Endothelial cell of umbilical vein (primary cell): ENCODE measurements at regions not wholly inside any gene's neighbourhood (a gene's known extent, or its start where the extent isn't known, plus 50 kb on each side); places are given as distances from the start of the nearest gene placed in this dataset.

Experiments
- BruUV-seq: library from RNA; stranded (reverse); fragments of 400-500 nt; replicated peaks from 2 replicates; lab custom pipeline; 2021; lab: Mats Ljungman, UMichigan
- CTCF ChIA-PET: fragments of 300-600, 350-600 bp; sonication (Branson Sonifier 250); formaldehyde crosslinking; loops from one replicate; lab custom pipeline; 2021; ENCODE audit warnings: antibody characterized with exemption, inconsistent platforms; lab: Charles Lee
- POLR2A ChIA-PET: fragments of 300-600, 350-600 bp; sonication (Branson Sonifier 250); formaldehyde crosslinking; loops from one replicate; lab custom pipeline; 2021; ENCODE audit warnings: antibody characterized with exemption, inconsistent platforms; lab: Charles Lee
- DNase-seq: peaks from one replicate; pipeline ENCODE4 v3.0.0-alpha.2; 2011; ENCODE audit warnings: low read depth, low spot score
- FAIRE-seq: peaks from 2 replicates; lab custom pipeline; 2011; peaks lifted over from hg19 to GRCh38; lab: Jason Lieb, UNC
- H2AFZ ChIP-seq: 2 replicates; pipeline ENCODE4 v1.6.0; 2012; ENCODE audit warnings: low read depth, low read length, control low read depth, inconsistent platforms
- H3K27ac ChIP-seq: 2 replicates; pipeline ENCODE4 v1.5.1; 2011; ENCODE audit warnings: low read depth, mild to moderate bottlenecking, control low read depth, low read length, moderate library complexity; ENCODE audit not compliant: insufficient read depth
- H3K27me3 ChIP-seq, 2 experiments: 2 replicates each; pipeline versions ENCODE4 v1.6.0 to v1.6.1; 2011; ENCODE audit warnings: low read length in 2 of 2, mixed read lengths in 1 of 2; ENCODE audit not compliant: control insufficient read depth in 2 of 2, insufficient read depth in 2 of 2
- H3K36me3 ChIP-seq, 2 experiments: 2 replicates in 1 of 2; 3 replicates in 1 of 2; pipeline ENCODE4 v1.5.1; 2011; ENCODE audit warnings: low read length in 2 of 2, mild to moderate bottlenecking in 1 of 2, moderate library complexity in 1 of 2; ENCODE audit not compliant: control insufficient read depth in 2 of 2, insufficient read depth in 2 of 2; ENCODE audit errors: extremely low read depth in 1 of 2
- H3K4me1 ChIP-seq: 3 replicates; pipeline ENCODE4 v1.5.1; 2011; ENCODE audit warnings: mild to moderate bottlenecking, low read length; ENCODE audit not compliant: control insufficient read depth, insufficient read depth; ENCODE audit errors: extremely low read depth
- H3K4me2 ChIP-seq: 2 replicates; pipeline ENCODE4 v1.6.1; 2011; ENCODE audit warnings: low read length, control low read depth, mixed read lengths; ENCODE audit not compliant: insufficient read depth
- H3K4me3 ChIP-seq, 3 experiments: fragments of 200-600 bp in 1 of 3; sonication (generic), shearing (Covaris generic) in 1 of 3; replicated peaks in 1 of 3; 2 replicates each; pipeline ENCODE4 v1.5.1; 2011 to 2016; ENCODE audit warnings: control low read depth in 3 of 3, low read length in 3 of 3, mild to moderate bottlenecking in 2 of 3, inconsistent platforms in 1 of 3, low read depth in 1 of 3, moderate library complexity in 1 of 3; ENCODE audit not compliant: insufficient read depth in 1 of 3
- H3K79me2 ChIP-seq: 2 replicates; pipeline ENCODE4 v1.6.0; 2012; ENCODE audit warnings: low read length, inconsistent platforms; ENCODE audit not compliant: control insufficient read depth, insufficient read depth
- H3K9ac ChIP-seq: replicated peaks from 2 replicates; pipeline ENCODE3; 2011; ENCODE audit warnings: low read length, control low read depth; ENCODE audit not compliant: insufficient read depth; ENCODE audit errors: extremely low read depth
- H3K9me1 ChIP-seq: replicated peaks from 3 replicates; pipeline ENCODE4 v1.6.0; 2011; ENCODE audit warnings: mild to moderate bottlenecking, low read length; ENCODE audit not compliant: control insufficient read depth, insufficient read depth; ENCODE audit errors: extremely low read depth
- H3K9me3 ChIP-seq: replicated peaks from 2 replicates; pipeline ENCODE4 v1.5.1; 2012; ENCODE audit warnings: low read length, inconsistent platforms; ENCODE audit not compliant: control insufficient read depth, insufficient read depth
- H4K20me1 ChIP-seq: replicated peaks from 2 replicates; pipeline ENCODE3; 2011; ENCODE audit warnings: mild to moderate bottlenecking, low read length; ENCODE audit not compliant: control insufficient read depth, insufficient read depth; ENCODE audit errors: extremely low read depth
- CTCF ChIP-seq, 2 donors: IDR thresholded peaks; 1 replicate in 1 of 2; 2 replicates in 1 of 2; pipeline ENCODE4 v1.5.1; 2011; ENCODE audit warnings: low read length in 2 of 2, mild to moderate bottlenecking in 2 of 2, moderate library complexity in 2 of 2, control low read depth in 1 of 2, inconsistent platforms in 1 of 2, low read depth in 1 of 2; ENCODE audit not compliant: insufficient read depth in 1 of 2; ENCODE audit errors: extremely low read depth in 1 of 2
- EZH2 ChIP-seq: IDR thresholded peaks from 2 replicates; pipeline ENCODE4 v1.6.1; 2012; ENCODE audit warnings: borderline replicate concordance, low read depth, mild to moderate bottlenecking, moderate library complexity, low read length, inconsistent platforms; ENCODE audit not compliant: severe bottlenecking
- FOS ChIP-seq: IDR thresholded peaks from 2 replicates; pipeline ENCODE4 v1.6.1; 2011; ENCODE audit warnings: mild to moderate bottlenecking, low read length, moderate library complexity, borderline replicate concordance; ENCODE audit not compliant: insufficient read depth
- GATA2 ChIP-seq: IDR thresholded peaks from 2 replicates; pipeline ENCODE4 v1.7.0; 2011; ENCODE audit warnings: low read depth, mild to moderate bottlenecking, moderate library complexity, mixed read lengths, low read length; ENCODE audit not compliant: insufficient read length, insufficient read depth
- JUN ChIP-seq: IDR thresholded peaks from 2 replicates; pipeline ENCODE4 v1.6.1; 2011; ENCODE audit warnings: borderline replicate concordance, low read depth; ENCODE audit not compliant: insufficient read length, insufficient read depth
- MAX ChIP-seq: IDR thresholded peaks from 2 replicates; pipeline ENCODE4 v1.6.1; 2011; ENCODE audit not compliant: insufficient read depth, insufficient read length
- MYC ChIP-seq: IDR thresholded peaks from one replicate; pipeline ENCODE4 v1.6.1; 2011; ENCODE audit warnings: mild to moderate bottlenecking, low read depth, low read length
- POLR2A ChIP-seq: IDR thresholded peaks from 2 replicates; pipeline ENCODE4 v1.6.1; 2012; ENCODE audit warnings: low read depth, mild to moderate bottlenecking, control low read depth, low read length
- POLR2AphosphoS5 ChIP-seq: IDR thresholded peaks from 2 replicates; pipeline ENCODE4 v1.6.1; 2012; ENCODE audit warnings: low read depth, mild to moderate bottlenecking, control low read depth, low read length, moderate library complexity; ENCODE audit not compliant: insufficient read depth
- dilution Hi-C: fragments of 300-500 bp; cut with MboI; formaldehyde crosslinking; loops from one replicate; pipeline ENCODE4 v1.15.0; 2019; ENCODE audit warnings: low sequenced_read_pairs; ENCODE audit not compliant: extremely low pct_ligation_motif_present
- intact Hi-C: fragments of 100-400 bp; cut with micrococcal nuclease; formaldehyde crosslinking; loops from one replicate; pipeline ENCODE4 v1.10.0; 2022

- H3K4me3 ChIP-seq = no peak overlapping the region
- H3K9me3 ChIP-seq = no peaks in the 10 kb centered on the region
- ChIA-PET POLR2A (no interaction called here), CTCF (no interaction called here)
- no peaks in the 10 kb centered on the region for H3K9me1 ChIP-seq
- H3K27ac ChIP-seq = no peak overlapping the region
- no peaks in the 10 kb centered on the region for H3K36me3 ChIP-seq
- H3K4me1 ChIP-seq = no peaks in the 10 kb centered on the region
- no peak for FAIRE-seq
- intact Hi-C loops (no loop called here), dilution Hi-C loops (no loop called here)
- H3K9ac ChIP-seq = no peak overlapping the region
- no peaks in the 10 kb centered on the region for H4K20me1 ChIP-seq
- H3K27me3 ChIP-seq = no peaks in the 10 kb centered on the region
- BruUV-seq = no TSS peak
- no peak overlapping the region for H2AFZ ChIP-seq
- no peak for DNase-seq
- H3K4me2 ChIP-seq = no peak overlapping the region
- TF ChIP-seq EZH2 = no peak
- no peak for TF ChIP-seq JUN
- no peak for TF ChIP-seq FOS
- TF ChIP-seq GATA2 = no peak
- no peak for TF ChIP-seq POLR2AphosphoS5
- no peak for TF ChIP-seq POLR2A
- no peak for TF ChIP-seq MYC
- no peak for TF ChIP-seq CTCF (IDR thresholded peaks at IDR 0.05; ENCODE audit: extremely low read depth in 1 of 2, insufficient read depth in 1 of 2, low read depth in 1 of 2, low read length in 2 of 2)
- TF ChIP-seq MAX = no peak
- no peaks in the 10 kb centered on the region for H3K79me2 ChIP-seq
These were observed 124.3 kb downstream of the PTPRS start for GRCh38 chr19:5216141-5216847.
